Panc1 (cell line): ENCODE measurements at regions not wholly inside any gene's neighbourhood (a gene's known extent, or its start where the extent isn't known, plus 50 kb on each side); places are given as distances from the start of the nearest gene placed in this dataset.

Experiments used
- ATAC-seq: fragments of 200-7000 bp; cut with Tn5 transposase; 2 replicates; pipeline ENCODE4 v1.9.1; 2020; ENCODE audit warnings: mild to moderate bottlenecking, moderate library complexity
- BruUV-seq: library from RNA; stranded (reverse); fragments of 400-500 nt; replicated peaks from 2 replicates; lab custom pipeline; 2021; lab: Mats Ljungman, UMichigan
- CTCF ChIA-PET: fragments of 300-600 bp; sonication (Branson Sonifier 250); formaldehyde crosslinking; loops from one replicate; lab custom pipeline; 2022; ENCODE audit warnings: antibody characterized with exemption; lab: Charles Lee
- POLR2A ChIA-PET: fragments of 300-600 bp; sonication (Branson Sonifier 250); formaldehyde crosslinking; loops from one replicate; lab custom pipeline; 2022; ENCODE audit warnings: antibody characterized with exemption; lab: Charles Lee
- DNase-seq: peaks from one replicate; pipeline ENCODE4 v3.0.0-alpha.2; 2010; ENCODE audit warnings: low read depth, low spot score
- H3K27ac ChIP-seq: 2 replicates; pipeline ENCODE4 v1.5.1; 2011; ENCODE audit warnings: mild to moderate bottlenecking, low read length, inconsistent platforms
- H3K27me3 ChIP-seq: fragments of 200-500 bp; sonication (Bioruptor generic); 2 replicates; pipeline ENCODE4 v1.6.0; 2014; ENCODE audit warnings: low read length, inconsistent platforms; ENCODE audit not compliant: control insufficient read depth, insufficient read depth
- H3K36me3 ChIP-seq: fragments of 200-500 bp; sonication (Bioruptor generic); 2 replicates; pipeline ENCODE4 v1.5.1; 2014; ENCODE audit warnings: inconsistent platforms, mild to moderate bottlenecking, low read length, moderate library complexity; ENCODE audit not compliant: control insufficient read depth, insufficient read depth
- H3K4me1 ChIP-seq: 2 replicates; pipeline ENCODE4 v1.5.1; 2011; ENCODE audit warnings: inconsistent platforms, mild to moderate bottlenecking, low read length, moderate library complexity; ENCODE audit not compliant: control insufficient read depth, insufficient read depth
- H3K4me3 ChIP-seq, 2 experiments: 2 replicates each; pipeline ENCODE4 v1.5.1; 2011 to 2012; ENCODE audit warnings: low read depth in 2 of 2, low read length in 2 of 2, mild to moderate bottlenecking in 2 of 2, inconsistent platforms in 1 of 2, moderate library complexity in 1 of 2
- H3K9me3 ChIP-seq: fragments of 200-500 bp; sonication (Bioruptor generic); 2 replicates; pipeline ENCODE4 v1.5.1; 2014; ENCODE audit warnings: low read depth, mild to moderate bottlenecking, inconsistent platforms, low read length, moderate library complexity; ENCODE audit not compliant: control insufficient read depth, insufficient read depth
- CTCF ChIP-seq: fragments of 450-650 bp; IDR thresholded peaks from 2 replicates; pipeline ENCODE4 v1.5.1; 2017; ENCODE audit warnings: mild to moderate bottlenecking
- POLR2AphosphoS5 ChIP-seq: IDR thresholded peaks from 2 replicates; pipeline ENCODE4 v1.6.1; 2012; ENCODE audit warnings: mild to moderate bottlenecking, low read depth, low read length, moderate library complexity
- SIN3A ChIP-seq: IDR thresholded peaks from 2 replicates; pipeline ENCODE4 v1.6.1; 2012; ENCODE audit warnings: low read depth, mild to moderate bottlenecking, low read length, moderate library complexity, borderline replicate concordance; ENCODE audit not compliant: insufficient read depth
- TCF7L2 ChIP-seq: IDR thresholded peaks from 2 replicates; pipeline ENCODE4 v1.6.1; 2011; ENCODE audit warnings: mild to moderate bottlenecking, low read depth, low read length, inconsistent platforms
- in situ Hi-C: cut with HindIII; loops from 2 replicates; pipeline ENCODE4 v1.10.0; 2016; ENCODE audit warnings: low sequenced_read_pairs, low pct_unique_long_range_greater_than_20kb
- intact Hi-C: fragments of 100-400 bp; cut with micrococcal nuclease; formaldehyde crosslinking; loops from one replicate; pipeline ENCODE4 v1.10.0; 2022; ENCODE audit not compliant: unreplicated experiment
- TF ChIP-seq, protein P1 (sequence below), 2 experiments: IDR thresholded peaks; 2 replicates each; pipeline ENCODE4 v1.6.1; 2011 to 2012; ENCODE audit warnings: low read depth in 2 of 2, control low read depth in 1 of 2, low read length in 1 of 2, mild to moderate bottlenecking in 1 of 2, moderate library complexity in 1 of 2; ENCODE audit not compliant: insufficient read depth in 1 of 2

DNA sequence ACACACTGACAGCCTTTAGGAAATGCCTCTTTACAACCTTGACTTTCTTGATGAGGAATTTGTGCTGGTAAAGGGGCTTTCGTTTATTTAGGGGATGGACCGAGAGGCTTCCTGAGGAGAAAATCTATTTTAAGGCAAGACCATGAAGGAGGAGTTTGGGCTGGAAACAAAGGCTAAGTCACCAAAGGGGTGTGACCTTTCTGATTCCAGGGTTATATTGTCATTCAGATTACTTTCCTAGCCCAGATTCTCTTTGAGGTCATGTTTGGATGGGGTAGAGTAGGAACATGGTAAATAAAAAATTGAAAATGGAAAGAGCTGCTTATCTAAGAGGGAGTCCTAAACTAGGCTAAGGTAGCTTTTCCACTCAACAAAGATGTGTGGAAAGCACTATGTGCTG lies 77.1 kb upstream of the UGP2 start:
- no TSS peak for BruUV-seq
- ATAC-seq (no peak), DNase-seq (no peak)
- H3K27me3 ChIP-seq = no peaks in the 10 kb centered on the region
- H3K9me3 ChIP-seq = peaks cover 11% of the 10 kb centered on the region; the same call in 1 of the 2 replicates
- intact Hi-C loops = no loop called here
- H3K36me3 ChIP-seq = no peaks in the 10 kb centered on the region
- H3K4me3 ChIP-seq = no peak overlapping the region
- in situ Hi-C loops = no loop called here
- TF ChIP-seq CTCF = no peak
- TF ChIP-seq SIN3A = no peak
- no peak for TF ChIP-seq POLR2AphosphoS5
- TF ChIP-seq, protein P1, sequence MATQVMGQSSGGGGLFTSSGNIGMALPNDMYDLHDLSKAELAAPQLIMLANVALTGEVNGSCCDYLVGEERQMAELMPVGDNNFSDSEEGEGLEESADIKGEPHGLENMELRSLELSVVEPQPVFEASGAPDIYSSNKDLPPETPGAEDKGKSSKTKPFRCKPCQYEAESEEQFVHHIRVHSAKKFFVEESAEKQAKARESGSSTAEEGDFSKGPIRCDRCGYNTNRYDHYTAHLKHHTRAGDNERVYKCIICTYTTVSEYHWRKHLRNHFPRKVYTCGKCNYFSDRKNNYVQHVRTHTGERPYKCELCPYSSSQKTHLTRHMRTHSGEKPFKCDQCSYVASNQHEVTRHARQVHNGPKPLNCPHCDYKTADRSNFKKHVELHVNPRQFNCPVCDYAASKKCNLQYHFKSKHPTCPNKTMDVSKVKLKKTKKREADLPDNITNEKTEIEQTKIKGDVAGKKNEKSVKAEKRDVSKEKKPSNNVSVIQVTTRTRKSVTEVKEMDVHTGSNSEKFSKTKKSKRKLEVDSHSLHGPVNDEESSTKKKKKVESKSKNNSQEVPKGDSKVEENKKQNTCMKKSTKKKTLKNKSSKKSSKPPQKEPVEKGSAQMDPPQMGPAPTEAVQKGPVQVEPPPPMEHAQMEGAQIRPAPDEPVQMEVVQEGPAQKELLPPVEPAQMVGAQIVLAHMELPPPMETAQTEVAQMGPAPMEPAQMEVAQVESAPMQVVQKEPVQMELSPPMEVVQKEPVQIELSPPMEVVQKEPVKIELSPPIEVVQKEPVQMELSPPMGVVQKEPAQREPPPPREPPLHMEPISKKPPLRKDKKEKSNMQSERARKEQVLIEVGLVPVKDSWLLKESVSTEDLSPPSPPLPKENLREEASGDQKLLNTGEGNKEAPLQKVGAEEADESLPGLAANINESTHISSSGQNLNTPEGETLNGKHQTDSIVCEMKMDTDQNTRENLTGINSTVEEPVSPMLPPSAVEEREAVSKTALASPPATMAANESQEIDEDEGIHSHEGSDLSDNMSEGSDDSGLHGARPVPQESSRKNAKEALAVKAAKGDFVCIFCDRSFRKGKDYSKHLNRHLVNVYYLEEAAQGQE (IDR thresholded peaks at IDR 0.05; ENCODE audit: insufficient read depth in 1 of 2, low read depth in 2 of 2, low read length in 1 of 2) = no peak
- TF ChIP-seq TCF7L2 = no peak
- H3K27ac ChIP-seq = no peak overlapping the region
- POLR2A ChIA-PET = no interaction called here
- CTCF ChIA-PET = no interaction called here
- no peaks in the 10 kb centered on the region for H3K4me1 ChIP-seq

DNA sequence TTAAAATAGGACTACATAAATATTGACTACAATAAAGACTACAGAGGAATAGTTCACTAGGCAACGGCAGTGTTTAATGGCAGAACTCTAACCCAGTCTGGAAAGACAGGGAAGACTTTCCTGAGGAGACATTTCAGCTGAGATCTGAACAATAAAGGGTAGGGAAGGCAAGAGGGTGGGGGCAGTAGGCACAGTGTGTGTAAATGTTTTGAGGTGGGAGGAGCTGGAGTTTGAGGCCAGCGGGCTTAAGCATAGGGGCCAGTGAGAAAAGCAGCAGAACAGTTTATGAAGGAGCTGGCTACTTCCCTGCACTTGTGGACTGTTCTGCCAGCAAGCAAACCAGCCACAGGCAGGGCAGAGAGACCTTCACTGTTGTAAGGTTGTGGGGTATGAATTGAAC lies 76.6 kb upstream of the UGP2 start:
- intact Hi-C loops (no loop called here), in situ Hi-C loops (no loop called here)
- no peak for ATAC-seq
- TF ChIP-seq TCF7L2 (no peak), CTCF (no peak), SIN3A (no peak), POLR2AphosphoS5 (no peak)
- TF ChIP-seq, protein P1 (IDR thresholded peaks at IDR 0.05; ENCODE audit: insufficient read depth in 1 of 2, low read depth in 2 of 2, low read length in 1 of 2) = no peak
- no peaks in the 10 kb centered on the region for H3K4me1 ChIP-seq
- no peaks in the 10 kb centered on the region for H3K36me3 ChIP-seq
- no TSS peak for BruUV-seq
- no peaks in the 10 kb centered on the region for H3K27me3 ChIP-seq
- ChIA-PET CTCF (no interaction called here), POLR2A (no interaction called here)
- H3K27ac ChIP-seq = no peak overlapping the region
- no peak overlapping the region for H3K4me3 ChIP-seq
- H3K9me3 ChIP-seq = peaks cover 11% of the 10 kb centered on the region; the same call in 1 of the 2 replicates
- DNase-seq = no peak
